A549 (cell line): ENCODE measurements at regions not wholly inside any gene's neighbourhood (a gene's known extent, or its start where the extent isn't known, plus 50 kb on each side); places are given as distances from the start of the nearest gene placed in this dataset.

ENCODE experiments used
- ATAC-seq, 2 experiments: fragments of 200-7000 bp in 1 of 2; fragments of >200 bp in 1 of 2; cut with Nextera tagmentation in 1 of 2; cut with Tn5 transposase in 1 of 2; 3 replicates each; pipeline versions ENCODE4 v1.8.0 to v1.9.1; 2018 to 2020; ENCODE audit warnings: mild to moderate bottlenecking in 1 of 2, moderate library complexity in 1 of 2
- CTCF ChIA-PET: fragments of 300-600 bp; sonication (Branson Sonifier 250); formaldehyde crosslinking; extraction: SDS; loops from one replicate; lab custom pipeline; 2021; ENCODE audit warnings: antibody characterized with exemption, inconsistent platforms; lab: Yijun Ruan, JAX
- POLR2A ChIA-PET: fragments of 350-600 bp; formaldehyde crosslinking; extraction: SDS; loops from one replicate; lab custom pipeline; 2021; ENCODE audit warnings: antibody characterized with exemption, inconsistent platforms; lab: Yijun Ruan, JAX
- DNase-seq, 2 experiments: peaks; one replicate each; pipeline versions ENCODE4 v3.0.0 to v3.0.0-alpha.2; 2011 to 2016; ENCODE audit warnings: low read depth in 1 of 2, low spot score in 1 of 2
- FAIRE-seq: peaks from 2 replicates; lab custom pipeline; 2011; peaks lifted over from hg19 to GRCh38; lab: Jason Lieb, UNC
- H3K27ac ChIP-seq, 2 experiments: fragments of >200 bp; sonication (Bioruptor Twin); formaldehyde crosslinking; 3 replicates each; pipeline ENCODE4 v1.5.1; 2016 to 2017
- H3K4me1 ChIP-seq: fragments of >200 bp; sonication (Bioruptor Twin); formaldehyde crosslinking; 3 replicates; pipeline ENCODE4 v1.6.1; 2016
- H3K4me2 ChIP-seq: fragments of >200 bp; sonication (Bioruptor Twin); formaldehyde crosslinking; 3 replicates; pipeline ENCODE4 v1.6.1; 2016
- H3K4me3 ChIP-seq: fragments of >200 bp; sonication (Bioruptor Twin); formaldehyde crosslinking; 3 replicates; pipeline ENCODE4 v1.5.1; 2016
- H3K9me3 ChIP-seq: fragments of >200 bp; sonication (Bioruptor Twin); formaldehyde crosslinking; 3 replicates; pipeline ENCODE4 v1.6.1; 2016
- ATOH8 ChIP-seq: fragments of 250-450 bp; sonication (Bioruptor Pico); IDR thresholded peaks from 2 replicates; pipeline ENCODE4 v1.5.0; 2020; ENCODE audit warnings: low read depth, mild to moderate bottlenecking, moderate library complexity
- CBX2 ChIP-seq: fragments of 200-600 bp; sonication (generic); IDR thresholded peaks from 2 replicates; pipeline ENCODE4 v1.6.1; 2016; ENCODE audit warnings: low read depth, mild to moderate bottlenecking, borderline replicate concordance
- CBX8 ChIP-seq: fragments of 200-600 bp; sonication (generic); IDR thresholded peaks from 2 replicates; pipeline ENCODE4 v1.6.1; 2016
- CEBPB ChIP-seq, 2 experiments: fragments of >200 bp in 1 of 2; sonication (Bioruptor Twin) in 1 of 2; formaldehyde crosslinking in 1 of 2; IDR thresholded peaks; 2 replicates each; pipeline ENCODE4 v1.6.1; 2012 to 2016
- CTCF ChIP-seq: fragments of >200 bp; sonication (Bioruptor Twin); formaldehyde crosslinking; IDR thresholded peaks from 3 replicates; pipeline ENCODE4 v1.5.1; 2016
- ELK1 ChIP-seq: fragments of 150-350 bp; IDR thresholded peaks from 2 replicates; pipeline ENCODE4 v1.6.1; 2014; ENCODE audit warnings: low read depth, mild to moderate bottlenecking, low read length
- ESRRA ChIP-seq: fragments of 150-350 bp; IDR thresholded peaks from 2 replicates; pipeline ENCODE4 v1.6.1; 2014; ENCODE audit warnings: mild to moderate bottlenecking, low read length, borderline replicate concordance
- FOSL2 ChIP-seq, 2 experiments: fragments of 450-650 bp in 1 of 2; fragments of >200 bp in 1 of 2; sonication (Bioruptor Twin) in 1 of 2; formaldehyde crosslinking; IDR thresholded peaks; 2 replicates each; pipeline versions ENCODE4 v1.5.0 to v1.6.1; 2016 to 2020; ENCODE audit warnings: mild to moderate bottlenecking in 1 of 2, moderate library complexity in 1 of 2
- HEYL ChIP-seq: fragments of 250-450 bp; sonication (Bioruptor Pico); IDR thresholded peaks from 2 replicates; pipeline ENCODE4 v1.8.0; 2021; ENCODE audit warnings: mild to moderate bottlenecking, moderate library complexity
- HMGXB4 ChIP-seq: fragments of 250-450 bp; sonication (Bioruptor Pico); IDR thresholded peaks from 2 replicates; pipeline ENCODE4 v1.5.0; 2021; ENCODE audit warnings: mild to moderate bottlenecking, moderate library complexity, borderline replicate concordance
- KDM1A ChIP-seq: fragments of 200-600 bp; sonication (generic); IDR thresholded peaks from 2 replicates; pipeline ENCODE4 v1.6.1; 2016; ENCODE audit warnings: low read depth, mild to moderate bottlenecking
- MAZ ChIP-seq: fragments of 150-350 bp; IDR thresholded peaks from 2 replicates; pipeline ENCODE4 v1.6.1; 2014; ENCODE audit warnings: antibody characterized with exemption, low read depth, low read length, borderline replicate concordance
- NPAS2 ChIP-seq: fragments of 250-450 bp; sonication (Bioruptor Pico); IDR thresholded peaks from 2 replicates; pipeline ENCODE4 v1.8.0; 2022; ENCODE audit warnings: mild to moderate bottlenecking, moderate library complexity, borderline replicate concordance
- RARB ChIP-seq: fragments of 250-450 bp; sonication (Bioruptor Pico); IDR thresholded peaks from 2 replicates; pipeline ENCODE4 v1.8.0; 2021; ENCODE audit warnings: mild to moderate bottlenecking, moderate library complexity
- RCOR1 ChIP-seq: fragments of 150-350 bp; IDR thresholded peaks from 2 replicates; pipeline ENCODE4 v1.6.1; 2014; ENCODE audit warnings: antibody characterized with exemption, low read length, low read depth
- RNF2 ChIP-seq: fragments of 200-600 bp; sonication (generic); IDR thresholded peaks from 2 replicates; pipeline ENCODE4 v1.6.1; 2016; ENCODE audit warnings: low read depth, mild to moderate bottlenecking, antibody characterized with exemption, moderate library complexity, borderline replicate concordance
- SMC3 ChIP-seq: fragments of >200 bp; sonication (Bioruptor Twin); formaldehyde crosslinking; IDR thresholded peaks from 3 replicates; pipeline ENCODE4 v1.6.1; 2018; ENCODE audit warnings: inconsistent platforms
- USF2 ChIP-seq: fragments of 450-650 bp; IDR thresholded peaks from 2 replicates; pipeline ENCODE4 v1.6.1; 2014; ENCODE audit warnings: antibody characterized with exemption
- ZSCAN20 ChIP-seq: fragments of 250-450 bp; sonication (Bioruptor Pico); IDR thresholded peaks from 2 replicates; pipeline ENCODE4 v1.8.0; 2022; ENCODE audit warnings: mild to moderate bottlenecking, moderate library complexity
- WGBS: methylation state at CpG from one replicate; pipeline ENCODE4 v1.1.6; 2017; ENCODE audit errors: missing lambda C conversion rate; 5-methylcytosine and 5-hydroxymethylcytosine counted together

GRCh38 chr2:199216253-199216652, 241.5 kb downstream of the SATB2 start:
- Histone ChIP-seq H3K4me3 (no peak overlapping the region), H3K4me2 (no peak overlapping the region), H3K4me1 (no peaks in the 10 kb centered on the region), H3K27ac (no peak overlapping the region), H3K9me3 (peaks cover 3% of the 10 kb centered on the region; the same call in 1 of the 3 replicates)
- WGBS, result 67% methylated on average over 3 of the region's 3 CpGs
- ChIA-PET CTCF (no interaction called here), POLR2A (no interaction called here)
- DNase-seq (no peak), FAIRE-seq (no peak), ATAC-seq (no peak)
- TF ChIP-seq ESRRA, result no peak

GRCh38 chr2:199207011-199207410, 250.7 kb downstream of the SATB2 start:
- H3K4me2 ChIP-seq, result no peak overlapping the region
- POLR2A ChIA-PET, result no interaction called here
- ATAC-seq, result no peak
- H3K4me1 ChIP-seq, result no peaks in the 10 kb centered on the region
- WGBS, result 18% methylated on average over 2 of the region's 2 CpGs
- H3K4me3 ChIP-seq, result no peak overlapping the region
- H3K9me3 ChIP-seq, result peaks cover 3% of the 10 kb centered on the region; the same call in 1 of the 3 replicates
- FAIRE-seq, result no peak
- no peak for DNase-seq
- TF ChIP-seq RNF2, result no peak
- no peak for TF ChIP-seq CEBPB (IDR thresholded peaks at IDR 0.05)
- TF ChIP-seq CTCF, result no peak
- TF ChIP-seq RCOR1, result no peak
- TF ChIP-seq HEYL (CRISPR knock-in tag), result no peak
- TF ChIP-seq ATOH8 (CRISPR knock-in tag), result no peak
- TF ChIP-seq SMC3, result no peak
- TF ChIP-seq CBX8, result no peak
- TF ChIP-seq NPAS2 (CRISPR knock-in tag), result no peak
- no peak for TF ChIP-seq USF2
- TF ChIP-seq KDM1A, result no peak
- TF ChIP-seq CBX2, result no peak
- no peak for TF ChIP-seq ELK1
- TF ChIP-seq ZSCAN20 (CRISPR knock-in tag), result no peak
- no peak for TF ChIP-seq MAZ
- no peak for TF ChIP-seq FOSL2 (IDR thresholded peaks at IDR 0.05)
- TF ChIP-seq FOSL2 (CRISPR knock-in tag; IDR thresholded peaks at IDR 0.05), result no peak
- no peak for TF ChIP-seq HMGXB4
- TF ChIP-seq RARB (CRISPR knock-in tag), result no peak
- TF ChIP-seq, all 56 proteins: peak for 0
- CTCF ChIA-PET, result no interaction called here
- no peak overlapping the region for H3K27ac ChIP-seq
